ENCODE measurements at regions not wholly inside any gene's neighbourhood (a gene's known extent, or its start where the extent isn't known, plus 50 kb on each side); places are given as distances from the start of the nearest gene placed in this dataset.
"Not testable (repeated sequence)": the region's sequence is repeated elsewhere in the genome, so short reads cannot be mapped to it uniquely, and the experiment has no call there.

DNA sequence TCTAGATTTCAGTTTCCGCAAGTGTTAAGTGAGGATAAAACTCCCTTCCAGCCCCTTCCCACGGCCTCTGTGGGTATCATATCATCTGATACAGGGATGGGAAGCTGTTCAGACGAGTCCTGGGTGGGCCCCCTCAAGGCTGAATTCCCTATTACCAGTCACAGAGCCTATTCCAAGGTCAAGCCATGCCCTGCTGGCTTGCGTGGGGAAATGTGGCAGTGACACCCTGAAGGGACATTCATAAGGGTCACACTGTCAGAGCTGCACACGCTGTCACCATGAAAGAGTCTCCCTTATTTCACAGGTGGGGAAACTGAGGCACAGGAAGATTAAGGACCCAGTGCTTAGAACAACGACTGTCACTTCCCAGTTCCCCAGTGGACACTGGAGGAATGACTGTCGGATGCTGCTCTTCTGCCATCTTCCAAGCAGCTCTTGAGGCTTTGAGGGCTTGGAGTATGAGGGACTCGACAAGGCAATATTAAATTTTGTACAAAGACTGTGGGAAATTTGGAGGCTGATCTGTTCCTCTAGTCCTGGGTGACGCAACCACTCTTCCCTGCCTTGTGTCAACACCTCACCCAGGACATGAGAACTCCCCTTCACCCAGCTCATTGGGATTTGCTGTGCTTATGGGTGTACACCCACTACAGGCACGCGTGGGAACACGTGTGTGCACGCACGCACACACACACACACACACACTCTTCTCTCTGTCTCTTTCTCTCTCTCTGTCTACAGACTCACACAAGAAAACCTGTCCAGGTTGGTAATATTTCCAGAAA is 386.0 kb downstream of the RPS24 start:
- DNase-seq, result no peak

DNA sequence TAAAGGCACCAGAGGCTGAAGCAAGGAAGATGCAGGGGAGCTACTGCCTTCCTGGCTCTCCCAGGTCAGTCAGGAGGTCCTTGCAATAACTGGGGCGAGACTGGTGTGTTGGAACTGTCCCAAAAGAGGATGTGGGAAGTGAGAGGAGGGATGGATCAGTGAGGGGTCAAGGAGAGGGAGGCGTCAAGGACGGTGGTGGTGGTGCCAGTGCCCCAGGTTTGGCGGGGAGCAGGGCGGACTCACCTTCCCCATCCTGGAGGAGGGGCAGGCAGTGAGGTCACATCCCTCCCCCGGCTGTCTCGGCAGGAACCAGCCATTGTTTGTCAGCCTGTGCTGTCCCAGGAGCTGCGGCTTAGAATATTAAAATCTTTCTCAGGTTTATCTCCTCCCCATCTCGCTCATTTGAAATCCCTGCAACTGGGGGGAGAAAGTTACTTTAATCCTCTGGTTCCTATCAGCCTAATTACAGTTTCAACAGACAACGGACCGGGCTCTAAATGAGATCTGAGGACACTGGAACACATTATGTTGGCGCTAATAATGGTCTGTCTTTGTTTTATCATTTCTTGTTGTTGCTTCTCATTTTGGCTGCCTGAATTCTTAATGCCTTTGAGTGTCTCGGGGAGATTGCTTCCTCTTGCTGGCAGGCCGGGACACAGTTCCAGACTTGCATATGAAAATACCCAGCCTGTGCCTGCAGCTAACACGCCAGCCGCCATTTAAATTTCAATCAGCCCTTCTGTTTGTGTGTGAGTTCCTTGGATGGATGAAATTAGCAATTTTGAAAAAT is 387.5 kb downstream of the RPS24 start:
- no peak for DNase-seq

DNA sequence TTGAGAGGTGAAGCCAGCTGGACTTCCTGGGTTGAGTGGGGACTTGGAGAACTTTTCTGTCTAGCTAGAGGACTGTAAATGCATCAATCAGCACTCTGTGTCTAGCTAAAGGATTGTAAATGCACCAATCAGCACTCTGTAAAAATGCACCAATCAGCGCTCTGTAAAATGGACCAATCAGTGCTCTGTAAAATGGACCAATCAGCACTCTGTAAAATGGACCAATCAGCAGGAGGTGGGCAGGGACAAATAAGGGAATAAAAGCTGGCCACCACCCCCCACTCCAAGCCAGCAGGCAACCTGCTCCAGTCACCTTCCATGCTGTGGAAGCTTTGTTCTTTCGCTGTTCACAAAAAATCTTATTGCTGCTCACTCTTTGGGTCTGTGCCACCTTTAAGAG is 390.4 kb downstream of the RPS24 start:
- not testable (repeated sequence) for DNase-seq

DNA sequence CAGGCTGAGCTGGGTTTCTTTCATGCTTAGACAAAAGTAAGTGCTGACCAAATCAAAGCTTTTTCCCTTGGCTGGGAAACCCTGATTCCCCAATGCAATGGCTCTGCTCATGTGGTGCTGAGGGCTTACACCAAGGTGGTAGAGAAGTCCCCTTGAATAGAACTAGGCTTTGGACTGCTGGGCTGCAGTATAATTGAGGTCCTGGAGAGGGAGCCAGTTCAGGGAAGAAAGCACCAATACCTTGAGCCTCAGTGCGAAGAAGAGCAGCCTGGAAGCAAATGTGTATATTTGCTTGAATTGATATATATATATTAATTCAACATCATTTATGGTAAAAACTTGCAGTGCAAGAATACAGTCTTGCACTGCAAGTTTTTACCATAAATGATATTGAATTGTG is 391.1 kb downstream of the RPS24 start:
- DNase-seq, result no peak

DNA sequence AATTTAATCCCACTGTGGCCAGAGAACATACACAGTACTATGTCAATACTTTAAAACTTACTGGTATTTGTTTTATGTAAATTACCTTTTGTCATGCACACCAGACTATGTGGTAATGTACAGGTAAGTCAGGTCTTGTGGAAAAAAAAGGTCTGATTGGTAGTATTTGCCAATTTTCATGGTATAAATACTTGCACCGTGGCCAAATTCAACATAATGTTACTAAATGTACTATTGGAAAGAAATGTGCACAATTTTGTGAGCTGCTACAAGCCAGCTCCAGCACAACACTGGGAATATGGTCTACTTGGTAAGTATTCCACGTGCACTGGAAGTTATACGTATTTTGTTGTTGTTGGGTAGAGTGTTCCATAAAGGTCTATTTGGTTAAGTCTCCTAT is 392.5 kb downstream of the RPS24 start:
- DNase-seq, result no peak

DNA sequence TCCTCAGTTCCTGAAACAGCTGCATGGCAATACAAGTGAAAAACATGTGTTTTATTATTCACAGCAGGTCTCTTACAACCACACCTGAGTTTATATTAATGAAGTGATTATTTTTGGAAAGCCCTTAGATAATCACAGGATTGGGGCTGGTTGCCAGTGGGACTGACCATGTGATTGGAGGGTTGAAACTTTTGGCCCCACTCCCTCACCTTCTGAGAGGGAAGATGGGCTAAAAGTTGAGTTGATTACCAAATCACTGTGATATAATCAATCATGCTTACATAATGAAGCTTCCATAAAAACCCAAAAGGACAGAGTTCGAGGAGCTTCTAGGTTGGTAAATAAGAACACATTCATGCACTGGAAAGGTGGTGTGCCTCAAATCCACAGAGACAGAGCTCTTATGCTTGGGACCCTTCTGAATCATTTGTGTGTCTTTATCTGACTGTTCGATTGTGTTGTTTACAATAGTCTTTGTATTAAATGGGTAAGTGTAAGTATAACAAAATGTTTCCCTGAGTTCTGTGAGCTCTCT is 393.9 kb downstream of the RPS24 start:
- DNase-seq, result no peak

DNA sequence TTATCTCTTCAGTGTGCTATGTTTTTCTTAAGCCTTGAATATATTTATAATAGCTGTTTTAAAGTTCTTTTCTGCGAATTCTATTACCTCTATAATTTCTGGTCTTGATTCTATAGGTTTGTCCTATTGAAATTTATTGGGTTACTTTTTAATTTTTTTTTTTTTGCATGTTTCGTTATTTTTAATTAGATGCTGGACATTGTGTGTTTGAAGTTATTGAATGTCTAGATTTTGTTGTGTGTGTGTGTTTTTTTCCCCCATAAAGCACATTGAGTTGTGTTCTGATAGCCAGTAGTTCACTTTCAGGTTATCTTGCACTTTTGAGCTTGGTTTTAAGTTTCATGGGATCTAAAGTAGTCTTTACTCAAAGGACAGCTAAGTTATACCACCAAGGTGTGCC is 394.9 kb downstream of the RPS24 start:
- no peak for DNase-seq

DNA sequence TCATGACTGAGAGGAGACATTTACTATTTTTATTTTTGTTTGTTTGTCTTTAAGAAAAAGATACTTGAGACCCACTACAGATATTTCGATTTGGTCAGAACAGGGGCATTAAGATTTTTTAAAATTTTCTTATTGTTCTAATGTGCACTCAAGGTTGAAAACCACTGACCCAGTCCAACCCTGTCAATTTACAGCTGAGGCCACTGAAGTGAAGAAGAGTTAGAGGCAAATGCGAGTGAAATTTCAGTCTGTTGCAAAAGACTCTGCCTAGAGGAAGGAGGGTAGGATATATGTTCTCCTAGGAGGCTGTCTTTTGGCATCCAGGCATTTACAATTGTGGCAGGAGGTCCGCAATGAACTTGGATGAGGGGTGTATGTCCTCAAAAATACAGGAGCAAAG is 396.3 kb downstream of the RPS24 start:
- no peak for DNase-seq

DNA sequence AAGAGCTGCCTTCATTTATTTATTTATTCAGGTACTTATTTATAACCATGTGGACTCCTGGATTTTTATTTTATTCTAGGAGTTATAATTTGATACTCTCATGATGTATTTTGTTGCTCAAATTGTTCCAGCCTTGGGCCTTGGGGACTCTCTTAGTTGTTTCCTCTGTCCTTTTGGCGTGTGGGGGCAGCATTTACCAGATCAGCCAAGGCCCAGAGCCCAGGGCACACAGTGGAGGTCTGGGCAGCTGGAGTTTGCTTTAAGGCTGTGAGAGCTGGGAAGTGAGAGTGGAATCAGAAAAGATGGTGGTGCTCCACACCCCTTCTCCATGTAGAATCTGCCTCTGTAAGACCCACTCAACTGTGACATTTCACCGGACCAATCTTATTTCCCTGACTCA is 398.9 kb downstream of the RPS24 start:
- no peak for DNase-seq

DNA sequence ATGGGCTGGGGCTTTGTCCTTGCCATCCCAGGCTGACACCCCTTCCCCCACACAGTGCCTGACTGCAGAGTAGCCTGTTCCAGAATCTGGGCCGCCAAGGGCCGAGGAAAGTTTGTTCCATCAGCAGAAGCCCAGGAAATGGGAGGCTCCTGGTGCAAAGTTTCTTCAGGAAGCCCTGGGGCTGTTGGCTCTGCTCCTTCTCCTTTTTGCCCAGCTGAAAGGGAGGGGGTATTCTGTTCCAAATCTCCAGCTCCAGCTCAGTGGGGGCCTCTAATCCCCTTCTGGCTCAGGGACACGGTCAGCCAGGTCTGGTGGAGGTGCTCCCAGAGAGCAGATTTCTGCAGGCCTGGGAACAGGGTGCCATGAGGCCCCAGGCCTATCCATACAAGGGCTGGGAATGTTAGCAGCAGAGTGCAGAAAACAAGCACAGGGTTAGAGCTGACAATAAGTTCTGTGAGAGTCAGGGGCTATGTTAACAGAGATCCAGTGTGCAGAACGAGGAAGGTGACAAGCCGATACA is 399.5 kb downstream of the RPS24 start:
- no peak for DNase-seq

GRCh38 chr10:78433766-78434535 is 400.3 kb downstream of the RPS24 start:
- DNase-seq, result no peak

GRCh38 chr10:78434886-78435285 is 401.2 kb downstream of the RPS24 start:
- no peak for DNase-seq

GRCh38 chr10:78435484-78436221 is 402.0 kb downstream of the RPS24 start:
- DNase-seq, result no peak

DNA sequence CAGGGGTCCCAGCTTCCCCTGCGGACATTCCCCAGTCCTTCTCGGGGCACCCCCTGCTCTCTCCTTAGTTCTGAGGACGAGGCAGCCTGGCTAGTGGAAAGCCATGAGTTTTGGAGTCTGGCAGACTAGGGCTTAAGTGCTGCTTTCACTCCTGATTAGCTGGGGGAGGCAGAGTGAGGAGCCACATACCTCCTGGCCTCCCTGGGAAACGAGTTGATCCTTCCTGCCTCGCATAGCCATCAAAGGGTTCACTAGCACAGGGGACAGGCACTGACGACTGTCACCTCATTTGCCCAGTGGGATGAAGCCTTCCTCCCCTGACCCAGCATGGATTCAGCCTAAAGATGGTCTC is 402.5 kb downstream of the RPS24 start:
- DNase-seq, result no peak

DNA sequence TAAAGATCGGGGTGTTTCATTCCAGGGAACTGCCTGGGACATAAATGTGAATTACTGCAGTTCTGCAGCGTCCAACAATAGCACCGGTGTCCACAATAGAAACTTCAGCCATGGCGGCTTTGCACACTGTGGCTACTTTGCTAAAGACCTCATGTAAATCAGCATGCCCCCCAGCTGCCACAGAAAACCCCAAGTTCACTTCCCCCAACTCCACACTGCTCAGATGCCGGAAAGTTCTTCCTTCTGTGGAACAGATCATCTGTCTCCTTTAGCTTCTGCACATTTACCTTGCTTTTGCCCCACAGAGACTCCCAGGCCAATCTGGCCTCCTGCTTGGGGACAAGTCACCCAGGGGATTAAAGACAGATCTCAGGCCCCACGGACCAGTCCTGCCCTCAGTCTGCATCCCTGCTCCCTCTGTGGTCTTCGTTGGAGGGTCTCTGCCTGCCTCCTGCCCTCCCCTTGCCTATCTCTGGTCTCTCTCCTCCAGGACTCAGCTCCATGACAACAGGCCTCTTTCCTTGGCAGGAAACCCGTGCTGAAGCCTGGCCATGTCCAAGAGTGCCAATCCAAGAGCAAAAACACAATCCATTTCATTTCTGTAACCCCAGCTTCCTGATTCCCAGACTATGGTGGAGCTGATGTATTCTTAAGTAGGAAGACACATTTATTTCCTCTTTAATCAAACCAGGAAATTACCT is 403.2 kb downstream of the RPS24 start:
- DNase-seq, result no peak

DNA sequence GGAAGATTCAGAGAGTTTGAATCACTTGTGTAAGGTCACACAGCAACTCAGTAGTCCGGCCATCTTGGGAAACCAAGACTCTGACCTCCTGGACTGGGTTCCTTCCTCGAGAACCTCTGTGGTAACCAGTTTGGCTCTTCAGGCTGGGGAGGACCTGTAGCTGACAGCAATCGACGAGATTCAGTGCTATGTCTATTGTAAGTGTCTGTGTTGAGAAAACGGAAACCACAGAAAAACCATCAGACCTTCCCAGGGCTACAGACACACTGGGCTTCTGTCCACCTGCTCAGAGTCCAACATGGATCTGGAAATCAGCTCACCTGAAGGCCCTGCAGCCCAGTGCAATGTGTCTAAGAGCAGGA is 403.7 kb downstream of the RPS24 start:
- DNase-seq, result no peak

DNA sequence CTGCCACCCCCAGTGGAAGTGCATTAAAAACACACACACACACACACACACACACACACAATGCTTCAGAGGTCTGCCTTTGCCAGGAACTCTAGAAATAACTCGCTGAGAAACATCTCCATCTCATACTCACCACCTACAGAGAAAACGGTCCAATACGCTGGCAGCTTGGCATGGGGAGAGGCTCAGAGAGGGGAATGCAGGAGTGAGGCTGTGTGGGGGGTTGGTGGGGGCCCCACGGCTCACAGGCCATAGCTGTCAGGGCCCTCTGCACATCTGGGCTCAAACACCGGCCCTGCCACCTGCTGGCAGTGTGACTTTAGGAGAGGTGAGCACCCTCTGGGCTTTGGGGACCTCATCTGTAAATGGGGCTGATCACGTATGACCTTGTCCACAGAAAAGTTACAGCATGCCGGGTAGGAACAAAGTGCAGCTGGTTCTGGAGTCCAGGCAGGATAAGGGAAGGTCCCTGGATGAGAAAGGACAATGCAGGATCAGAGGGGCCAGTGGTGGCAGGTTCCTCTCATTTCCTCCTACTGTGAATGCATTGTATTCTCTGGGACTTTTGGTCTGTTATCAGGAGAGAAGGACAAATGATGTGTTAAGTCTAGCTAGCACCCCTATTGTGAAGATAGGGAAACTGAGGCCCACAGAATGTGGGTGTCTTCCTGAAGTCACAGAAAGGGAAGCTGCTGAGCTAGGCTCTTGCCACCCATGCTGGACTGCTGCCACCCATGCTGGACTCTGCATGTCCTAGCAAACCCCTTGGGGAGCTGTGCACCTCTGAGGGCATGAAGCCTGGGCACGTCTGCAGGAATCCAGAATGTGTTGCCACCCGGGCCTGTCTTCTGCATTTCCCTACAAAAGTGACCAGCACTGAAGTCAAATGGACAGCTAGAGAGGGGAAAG is 404.6 kb downstream of the RPS24 start:
- DNase-seq, result peak in 1 of 6 experiments; percentile 2

GRCh38 chr10:78438907-78439809 is 405.5 kb downstream of the RPS24 start:
- no peak for DNase-seq

DNA sequence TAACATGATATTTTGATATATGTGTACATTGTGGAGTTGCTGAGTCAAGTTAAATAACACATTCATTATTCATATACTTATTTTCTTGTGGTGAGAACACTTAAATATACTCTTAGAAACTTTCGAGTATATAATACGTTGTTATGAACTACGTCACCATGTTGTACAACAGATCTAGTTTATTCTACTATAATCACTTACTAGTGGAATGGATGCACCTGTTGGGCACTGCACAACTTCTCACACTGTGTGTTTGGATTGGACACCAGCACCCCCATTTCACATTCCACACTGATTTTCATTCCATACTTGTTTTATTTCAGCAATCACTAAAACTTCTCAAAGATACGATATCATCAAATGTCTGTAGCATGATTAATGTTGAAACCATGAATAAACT is 407.3 kb downstream of the RPS24 start:
- DNase-seq, result no peak

DNA sequence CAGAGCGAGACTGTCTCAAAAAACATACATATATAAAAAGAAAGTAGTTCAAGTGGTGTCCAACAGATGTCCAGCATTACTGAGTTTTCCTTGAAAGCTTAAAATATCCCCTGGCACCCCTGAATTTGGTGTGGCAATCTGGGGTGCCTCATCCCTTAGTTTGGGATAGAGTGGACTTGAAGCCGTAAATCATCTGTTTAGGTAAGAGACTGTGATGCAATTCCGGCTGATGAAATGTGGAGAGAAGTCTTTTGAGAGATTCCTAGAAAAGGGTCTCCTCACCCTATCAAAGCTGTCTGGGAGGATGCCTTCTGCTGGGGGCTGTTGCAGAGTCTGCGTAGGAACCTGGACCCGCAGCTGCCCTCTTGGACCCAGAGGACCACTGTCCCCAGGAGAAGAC is 408.0 kb downstream of the RPS24 start:
- no peak for DNase-seq
